Coronary artery (tissue), 2 donors: ENCODE measurements at regions not wholly inside any gene's neighbourhood (a gene's known extent, or its start where the extent isn't known, plus 50 kb on each side); places are given as distances from the start of the nearest gene placed in this dataset.

Experiments
- DNase-seq: peaks from one replicate; pipeline ENCODE4 v3.0.0-alpha.2; 2017; ENCODE audit warnings: low spot score
- H3K27ac ChIP-seq, 2 donors: fragments of 200-600 bp; sonication (generic); one replicate each; pipeline ENCODE4 v1.5.1; 2016 to 2019
- H3K4me3 ChIP-seq: fragments of 200-600 bp; sonication (generic); 2 replicates; pipeline ENCODE4 v1.5.1; 2016; ENCODE audit warnings: mild to moderate bottlenecking, moderate library complexity
- CTCF ChIP-seq: fragments of 200-600 bp; sonication (generic); IDR thresholded peaks from one replicate; pipeline ENCODE4 v1.5.1; 2019; ENCODE audit warnings: antibody characterized with exemption

GRCh38 chrX:20913760-20914159 lies 460.5 kb upstream of the CNKSR2 start:
- TF ChIP-seq CTCF: no peak
- no peak overlapping the region for H3K4me3 ChIP-seq
- no peak overlapping the region for H3K27ac ChIP-seq
- DNase-seq: no peak

GRCh38 chrX:20906571-20906970 lies 467.6 kb upstream of the CNKSR2 start:
- H3K27ac ChIP-seq: no peak overlapping the region
- no peak for DNase-seq
- TF ChIP-seq CTCF: no peak
- no peak overlapping the region for H3K4me3 ChIP-seq

- no peak for DNase-seq
- no peak overlapping the region for H3K27ac ChIP-seq
- TF ChIP-seq CTCF: no peak
- H3K4me3 ChIP-seq: no peak overlapping the region
Measured at GRCh38 chrX:20884565-20884964, 489.7 kb upstream of the CNKSR2 start.

GRCh38 chrX:20863649-20864048 lies 510.6 kb upstream of the CNKSR2 start:
- Histone ChIP-seq H3K4me3 (no peak overlapping the region), H3K27ac (no peak overlapping the region)
- no peak for DNase-seq
- no peak for TF ChIP-seq CTCF

GRCh38 chrX:20861113-20861512 lies 513.1 kb upstream of the CNKSR2 start:
- no peak overlapping the region for H3K4me3 ChIP-seq
- DNase-seq: no peak
- TF ChIP-seq CTCF: no peak
- no peak overlapping the region for H3K27ac ChIP-seq

- no peak for TF ChIP-seq CTCF
- no peak overlapping the region for H3K4me3 ChIP-seq
- DNase-seq: no peak
- H3K27ac ChIP-seq: no peak overlapping the region
Measured at GRCh38 chrX:20857746-20858145, 516.5 kb upstream of the CNKSR2 start.

- DNase-seq: no peak
- Histone ChIP-seq H3K4me3 (no peak overlapping the region), H3K27ac (no peak overlapping the region)
- TF ChIP-seq CTCF: no peak
Measured at GRCh38 chrX:20838477-20838876, 535.7 kb upstream of the CNKSR2 start.
